ENCODE measurements at regions not wholly inside any gene's neighbourhood (a gene's known extent, or its start where the extent isn't known, plus 50 kb on each side); places are given as distances from the start of the nearest gene placed in this dataset.

- DNase-seq (ENCODE audit: low read depth), result no peak
- no peak overlapping the region for H3K4me3 ChIP-seq (ENCODE audit: low read depth, low read length)
- no peak for TF ChIP-seq CTCF (conservative IDR thresholded peaks at IDR 0.05; ENCODE audit: low read depth, low read length)
Measured at GRCh38 chr7:35356495-35356894, 102.6 kb upstream of the TBX20 start.

- no peak for TF ChIP-seq CTCF (conservative IDR thresholded peaks at IDR 0.05; ENCODE audit: low read depth, low read length)
- H3K4me3 ChIP-seq (ENCODE audit: low read depth, low read length), result no peak overlapping the region
- DNase-seq (ENCODE audit: low read depth), result no peak
Measured at GRCh38 chr7:35355911-35356310, 102.0 kb upstream of the TBX20 start.

GRCh38 chr7:35355199-35355598, 101.3 kb upstream of the TBX20 start:
- no peak for DNase-seq (ENCODE audit: low read depth)
- TF ChIP-seq CTCF (conservative IDR thresholded peaks at IDR 0.05; ENCODE audit: low read depth, low read length), result no peak
- H3K4me3 ChIP-seq (ENCODE audit: low read depth, low read length), result no peak overlapping the region

GRCh38 chr7:35353481-35353880, 99.6 kb upstream of the TBX20 start:
- no peak overlapping the region for H3K4me3 ChIP-seq (ENCODE audit: low read depth, low read length)
- DNase-seq (ENCODE audit: low read depth), result no peak
- no peak for TF ChIP-seq CTCF (conservative IDR thresholded peaks at IDR 0.05; ENCODE audit: low read depth, low read length)

GRCh38 chr7:35351466-35351865, 97.6 kb upstream of the TBX20 start:
- H3K4me3 ChIP-seq (ENCODE audit: low read depth, low read length), result no peak overlapping the region
- DNase-seq (ENCODE audit: low read depth), result no peak
- no peak for TF ChIP-seq CTCF (conservative IDR thresholded peaks at IDR 0.05; ENCODE audit: low read depth, low read length)

DNA sequence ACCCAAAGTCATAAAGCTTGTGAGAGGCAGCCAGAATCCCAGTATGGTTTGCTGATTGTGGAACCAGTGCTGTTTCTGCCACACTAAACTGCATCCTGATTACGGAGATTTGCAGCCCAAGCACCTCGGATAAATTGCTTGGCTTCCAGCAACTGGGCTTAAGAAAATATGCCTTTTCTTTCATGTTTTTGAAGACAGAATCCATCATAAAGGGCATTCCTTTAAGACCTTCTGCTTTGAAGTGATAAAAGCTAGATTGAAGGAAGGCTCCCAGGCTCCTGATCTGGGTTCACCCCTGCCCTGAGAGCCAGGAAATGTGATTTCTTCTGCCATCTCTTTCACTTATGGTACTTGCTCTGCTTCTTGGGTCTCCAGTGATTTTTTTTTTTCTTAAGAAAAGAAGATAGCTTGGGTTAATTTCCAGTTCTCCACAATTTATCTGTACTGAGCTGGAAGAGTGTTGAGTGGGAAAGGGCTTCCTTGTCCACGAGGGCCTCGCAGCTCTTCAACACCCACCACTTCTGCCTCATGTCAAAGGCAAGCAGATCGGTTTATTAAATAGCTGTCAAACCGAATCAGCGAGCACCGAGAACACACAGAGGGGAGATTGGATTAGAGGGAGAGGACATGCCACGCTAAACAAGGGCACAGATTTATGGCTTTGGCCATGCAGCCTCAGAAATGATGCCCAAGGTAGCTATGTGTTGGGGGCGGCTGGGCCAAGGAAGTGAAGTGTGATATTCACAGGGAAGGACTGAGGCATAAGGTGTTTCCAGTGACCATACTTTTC, 94.9 kb upstream of the TBX20 start:
- no peak for DNase-seq (ENCODE audit: low read depth)
- no peak overlapping the region for H3K4me3 ChIP-seq (ENCODE audit: low read depth, low read length)
- no peak for TF ChIP-seq CTCF (conservative IDR thresholded peaks at IDR 0.05; ENCODE audit: low read depth, low read length)

- TF ChIP-seq CTCF (conservative IDR thresholded peaks at IDR 0.05; ENCODE audit: low read depth, low read length), result no peak
- H3K4me3 ChIP-seq (ENCODE audit: low read depth, low read length), result no peak overlapping the region
- DNase-seq (ENCODE audit: low read depth), result no peak
Measured at GRCh38 chr7:35342786-35343185, 88.9 kb upstream of the TBX20 start.
